ENCODE measurements at regions not wholly inside any gene's neighbourhood (a gene's known extent, or its start where the extent isn't known, plus 50 kb on each side); places are given as distances from the start of the nearest gene placed in this dataset.
"Not testable (repeated sequence)": the region's sequence is repeated elsewhere in the genome, so short reads cannot be mapped to it uniquely, and the experiment has no call there.

DNA sequence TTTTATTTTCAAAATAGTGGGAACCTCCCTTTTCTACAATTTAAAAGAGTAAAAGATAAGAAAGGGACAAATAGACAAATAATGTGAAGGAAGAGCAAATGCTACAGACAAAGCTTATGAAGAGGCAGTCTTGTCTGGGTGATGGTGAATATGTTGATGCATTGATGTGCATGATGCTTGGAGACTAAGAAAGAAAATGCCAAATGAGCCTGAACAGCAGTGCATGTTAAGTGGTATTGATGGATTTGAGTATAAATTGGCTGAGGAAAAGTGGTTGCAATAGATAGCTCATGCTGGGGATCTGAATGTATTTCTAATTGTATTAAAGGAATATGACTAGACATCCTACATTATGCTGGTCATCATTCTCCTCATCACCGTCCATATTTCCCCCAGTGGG is 268.6 kb upstream of the ANO5 start:
- no peak for DNase-seq

DNA sequence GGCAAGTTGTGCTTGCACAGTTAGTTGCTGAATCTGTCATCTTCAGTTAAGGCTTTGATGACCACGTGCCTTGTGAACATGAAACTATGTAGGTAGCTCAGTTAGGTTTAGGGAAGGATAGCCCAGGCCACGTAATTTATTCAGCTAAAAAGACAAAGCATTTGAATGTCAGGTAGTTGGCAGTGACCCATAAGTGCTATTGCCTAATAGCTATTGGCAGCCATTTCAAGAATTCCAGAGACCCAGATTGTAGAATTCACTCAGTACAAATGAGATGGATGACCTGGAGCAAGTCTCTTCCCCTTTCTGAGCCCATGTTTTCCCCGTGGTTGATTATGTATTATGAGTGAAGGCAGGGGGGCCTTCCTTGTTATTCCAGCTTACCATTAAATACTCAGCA is 265.3 kb upstream of the ANO5 start:
- no peak for DNase-seq

DNA sequence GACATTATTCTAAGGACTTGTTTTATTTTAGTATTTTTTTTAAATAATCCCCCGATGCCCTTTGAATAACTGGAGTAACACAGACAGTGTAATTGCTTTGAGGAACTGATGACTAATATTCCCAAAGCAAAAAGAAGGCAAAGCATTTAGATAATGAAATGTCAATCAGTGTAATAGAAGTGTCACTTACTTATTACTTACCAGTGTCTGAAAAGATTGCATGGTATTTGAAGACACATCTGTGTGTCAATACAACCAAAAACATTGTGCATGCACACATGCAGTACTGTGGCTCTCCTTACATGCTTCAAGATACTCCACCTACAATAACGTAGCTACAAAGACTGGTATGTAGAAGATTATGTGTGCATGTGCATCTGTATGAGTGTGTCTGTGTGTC is 264.0 kb upstream of the ANO5 start:
- DNase-seq = no peak

GRCh38 chr11:21930408-21930807 is 262.5 kb upstream of the ANO5 start:
- no peak for DNase-seq

GRCh38 chr11:21931436-21932101 is 261.3 kb upstream of the ANO5 start:
- DNase-seq = no peak

DNA sequence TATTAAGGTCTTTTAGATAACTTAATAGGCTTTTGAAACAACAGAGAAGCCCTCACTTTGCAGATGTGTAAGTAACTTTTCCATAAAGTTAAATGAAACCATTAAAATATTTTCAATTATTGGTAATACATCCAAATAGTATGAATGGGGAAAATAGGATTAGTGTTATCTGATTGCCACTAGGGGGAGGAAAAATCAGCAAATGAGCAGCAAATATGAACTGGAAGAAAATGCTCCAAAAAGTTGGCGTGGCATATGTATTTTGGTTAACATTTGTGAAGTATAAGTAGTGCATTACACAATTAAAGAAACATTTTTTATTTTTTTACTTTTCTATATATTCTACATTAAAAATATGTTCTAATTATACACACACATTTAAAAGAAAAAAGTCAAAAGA is 259.8 kb upstream of the ANO5 start:
- DNase-seq = no peak

- no peak for DNase-seq
Measured at GRCh38 chr11:21944577-21944976, 248.3 kb upstream of the ANO5 start.

DNA sequence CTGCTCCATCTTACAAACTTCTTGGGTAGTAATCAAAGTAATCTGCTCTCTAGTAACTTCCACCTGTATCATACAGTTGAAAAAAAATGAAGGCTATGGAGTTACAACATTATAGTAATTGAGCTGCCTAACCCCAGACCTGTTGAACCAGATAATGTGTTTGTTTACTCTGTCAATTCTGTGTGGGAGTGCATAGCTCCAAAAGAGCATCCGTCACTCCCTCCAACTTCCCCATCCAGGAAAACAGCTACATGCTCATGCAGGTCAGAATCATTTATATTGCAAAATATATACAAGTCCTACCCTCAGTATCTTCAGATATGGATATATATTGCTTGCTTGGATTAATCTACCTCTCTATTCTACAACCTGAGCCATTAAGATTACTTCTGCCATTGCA is 244.0 kb upstream of the ANO5 start:
- no peak for DNase-seq

- DNase-seq = no peak
Measured at GRCh38 chr11:21949763-21950413, 243.0 kb upstream of the ANO5 start.

GRCh38 chr11:21963013-21963412 is 229.9 kb upstream of the ANO5 start:
- no peak for DNase-seq

DNA sequence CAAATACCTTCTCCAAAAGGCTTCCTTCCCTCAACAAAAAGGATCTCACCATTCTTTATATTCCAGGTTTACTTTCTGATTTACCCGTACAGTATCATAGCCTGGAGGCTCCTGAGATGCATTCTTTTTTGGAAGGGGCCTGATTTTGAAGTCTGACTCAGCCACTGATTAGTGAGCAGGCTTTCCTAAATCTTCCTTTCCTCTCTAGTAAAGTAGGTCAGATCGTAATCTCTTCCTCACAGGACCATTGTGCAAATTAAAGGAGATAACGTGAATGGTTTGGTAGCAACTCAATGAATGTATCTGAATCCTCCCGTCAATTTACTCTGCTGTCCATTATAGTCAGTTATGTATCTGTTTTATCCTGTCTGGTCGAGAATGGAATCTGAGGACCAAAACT is 227.7 kb upstream of the ANO5 start:
- DNase-seq = no peak

- no peak for DNase-seq
Measured at GRCh38 chr11:21968702-21969101, 224.2 kb upstream of the ANO5 start.

GRCh38 chr11:21969841-21970240 is 223.0 kb upstream of the ANO5 start:
- no peak for DNase-seq

DNA sequence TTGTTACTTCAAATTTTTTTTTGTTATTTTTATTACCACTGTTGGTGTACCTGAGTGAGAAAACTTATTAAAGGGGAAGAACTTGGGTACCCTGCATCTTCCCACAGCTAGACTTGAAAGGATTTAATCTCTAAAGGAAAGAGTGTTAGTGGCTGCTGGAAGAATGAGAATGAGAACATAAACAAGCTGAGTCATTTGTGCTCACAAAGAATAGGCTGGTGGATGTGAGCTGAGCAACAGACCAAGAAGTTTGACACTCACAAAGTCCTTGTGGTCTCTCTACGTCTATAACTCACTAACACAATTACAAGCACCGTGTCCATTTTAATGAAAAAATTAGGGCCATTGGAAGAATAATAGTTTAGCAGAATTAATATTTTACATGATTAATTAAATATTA is 217.6 kb upstream of the ANO5 start:
- no peak for DNase-seq

GRCh38 chr11:21976210-21976609 is 216.7 kb upstream of the ANO5 start:
- DNase-seq = no peak

DNA sequence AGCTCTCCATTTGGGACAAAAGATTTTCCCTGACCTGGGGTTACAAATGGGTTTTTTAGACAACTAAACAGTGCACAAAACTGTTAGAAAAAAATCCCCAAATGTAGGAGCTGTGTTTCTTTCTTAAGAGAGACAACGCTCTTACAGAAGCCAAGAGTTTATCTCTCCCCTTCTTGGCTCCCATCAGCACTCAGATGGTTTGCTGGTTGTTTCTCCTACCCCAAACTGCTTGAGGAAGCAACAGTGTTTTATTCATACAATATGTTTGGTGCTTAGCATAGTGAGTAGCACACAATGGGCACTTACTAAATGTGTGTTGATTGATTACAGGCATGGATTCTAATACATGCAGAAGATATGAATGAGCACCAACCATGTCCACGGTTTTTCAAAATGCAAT is 209.5 kb upstream of the ANO5 start:
- DNase-seq = no peak

DNA sequence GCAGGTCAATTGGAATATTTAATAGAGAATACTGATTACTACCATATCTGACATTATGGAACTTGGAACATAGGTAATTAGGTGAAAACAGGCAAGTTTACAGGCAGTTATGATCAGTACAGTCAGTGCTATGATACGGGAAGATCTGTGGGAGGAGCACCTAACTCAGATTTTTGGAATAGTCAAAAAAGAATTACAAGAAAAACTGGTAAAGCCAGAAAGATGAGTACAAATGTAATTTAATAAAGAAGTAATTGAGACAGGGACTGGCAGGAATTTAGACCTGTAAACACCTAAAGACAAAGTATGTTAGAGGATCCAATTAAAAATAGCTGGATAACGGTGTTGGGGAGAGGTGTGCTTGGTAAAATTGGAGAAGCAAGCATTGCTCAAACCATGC is 206.5 kb upstream of the ANO5 start:
- no peak for DNase-seq

DNA sequence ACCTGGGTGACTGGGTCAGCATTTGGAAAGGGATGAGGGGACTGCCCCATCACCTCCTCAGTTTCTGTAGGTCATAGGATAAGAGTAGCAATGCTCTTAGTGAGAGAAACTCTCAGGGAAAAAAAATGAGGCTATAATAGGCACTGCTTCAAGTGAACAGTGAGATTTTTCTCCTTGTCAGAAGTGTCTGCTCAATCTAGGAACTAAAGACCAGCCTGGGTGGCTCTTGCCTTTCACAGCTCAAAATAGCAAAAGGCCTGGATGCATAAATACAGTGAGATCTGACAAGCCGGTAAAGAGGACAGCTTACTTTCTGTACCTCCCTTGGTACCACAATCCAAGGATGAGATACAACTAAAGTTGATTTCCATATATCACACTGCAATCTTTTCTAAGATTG is 205.6 kb upstream of the ANO5 start:
- no peak for DNase-seq

DNA sequence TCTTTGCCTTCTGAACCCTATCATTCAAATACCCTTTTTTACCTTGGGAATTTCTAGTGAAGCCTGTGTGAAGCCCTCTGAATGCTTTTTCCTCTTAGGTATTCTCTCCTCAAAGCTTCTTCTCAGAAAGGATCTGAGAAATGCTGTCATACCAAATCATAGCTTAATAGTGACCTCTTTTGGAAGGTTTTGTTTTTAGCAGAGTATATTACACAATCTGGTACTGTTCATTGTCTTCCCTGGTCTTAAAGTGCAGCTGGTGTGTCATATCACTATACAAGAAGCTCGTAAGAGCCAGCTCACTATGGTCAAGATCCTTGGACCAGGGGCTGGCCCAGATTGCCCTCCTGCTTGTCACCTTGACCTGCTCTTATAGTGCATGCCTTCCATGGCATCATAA is 204.4 kb upstream of the ANO5 start:
- DNase-seq = peak in 1 of 58 donors; percentile 1

DNA sequence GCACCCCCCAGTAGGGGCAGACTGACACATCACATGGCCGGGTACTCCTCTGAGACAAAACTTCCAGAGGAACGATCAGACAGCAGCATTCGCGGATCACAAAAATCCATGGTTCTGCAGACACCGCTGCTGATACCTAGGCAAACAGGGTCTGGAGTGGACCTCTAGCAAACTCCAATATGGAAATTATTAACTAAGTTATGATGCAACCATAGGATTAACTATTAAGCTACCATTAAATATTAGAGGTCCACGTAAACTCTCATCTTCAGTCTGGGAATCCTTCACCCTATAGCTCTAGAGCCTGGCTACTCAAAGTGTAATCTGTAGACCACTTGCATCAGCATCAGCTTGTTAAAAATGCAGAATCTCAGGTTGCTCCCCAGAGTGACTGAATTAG is 191.1 kb upstream of the ANO5 start:
- not testable (repeated sequence) for DNase-seq

DNA sequence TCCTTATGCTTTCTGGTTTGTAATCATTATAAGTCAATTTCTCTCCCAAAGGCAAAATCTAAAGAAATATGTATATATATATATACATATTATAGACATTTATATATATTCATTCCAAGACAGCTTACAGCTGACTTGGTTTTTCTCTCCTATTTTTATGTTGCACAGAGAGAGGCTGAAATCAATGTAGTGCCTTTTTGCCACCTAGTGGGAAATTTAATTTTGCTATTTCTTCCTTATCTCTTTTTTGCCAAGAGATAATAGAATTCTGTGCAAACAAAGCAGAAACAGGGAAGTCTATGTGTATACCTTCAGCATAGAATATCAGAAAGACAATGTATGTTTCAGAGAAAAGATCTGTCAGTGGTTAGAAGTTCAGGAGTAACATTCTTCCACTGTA is 186.0 kb upstream of the ANO5 start:
- DNase-seq = no peak

DNA sequence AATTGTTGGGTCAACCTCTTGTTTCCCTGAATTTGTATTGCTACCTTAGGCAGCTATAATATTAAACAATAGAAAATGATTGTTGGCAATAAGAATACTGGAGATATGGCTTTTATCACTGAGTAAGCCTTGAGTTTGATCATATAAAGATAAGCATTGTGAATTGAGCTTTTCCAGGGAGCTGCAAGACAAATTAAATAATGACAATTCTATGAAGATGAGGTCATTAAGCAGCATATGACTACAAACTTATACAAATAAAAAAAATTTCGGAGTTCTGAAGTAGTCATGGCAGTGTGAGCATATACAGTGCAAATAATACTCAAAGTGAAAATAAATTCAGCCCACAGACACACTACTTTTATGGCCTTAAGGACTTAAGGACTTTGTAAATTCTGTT is 161.1 kb upstream of the ANO5 start:
- no peak for DNase-seq

DNA sequence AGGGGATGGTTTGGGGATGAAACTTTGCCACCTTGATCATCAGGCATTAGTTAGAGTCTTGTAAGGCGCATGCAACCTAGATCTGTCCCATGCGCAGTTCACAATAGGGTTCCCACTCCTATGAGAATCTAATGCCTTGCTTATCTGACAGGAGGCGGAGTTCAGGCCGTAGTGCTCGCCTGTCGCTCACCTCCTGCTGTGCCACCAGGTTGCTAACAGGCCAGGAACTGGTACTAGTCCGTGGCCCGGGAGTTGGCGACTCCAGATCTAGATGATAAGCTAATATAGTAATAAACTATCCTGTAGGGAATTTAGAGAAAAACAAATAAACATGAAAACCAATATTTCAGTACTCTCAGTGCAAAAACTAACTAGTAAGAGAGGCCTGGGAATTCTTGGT is 155.4 kb upstream of the ANO5 start:
- DNase-seq = no peak

GRCh38 chr11:22041039-22041438 is 151.8 kb upstream of the ANO5 start:
- DNase-seq = no peak

All from anterior cingulate cortex (tissue), 58 donors.